ENCODE measurements at regions not wholly inside any gene's neighbourhood (a gene's known extent, or its start where the extent isn't known, plus 50 kb on each side); places are given as distances from the start of the nearest gene placed in this dataset.

GRCh38 chr5:53275666-53276065, 166.1 kb upstream of the MOCS2 start:
- H3K4me3 ChIP-seq (ENCODE audit: low read depth, low read length) = no peak overlapping the region
- no peaks in the 10 kb centered on the region for H3K36me3 ChIP-seq (ENCODE audit: control insufficient read depth in 1 of 2, insufficient read depth in 2 of 2, low read length in 2 of 2)
- no peak for DNase-seq
- no peaks in the 10 kb centered on the region for H3K4me1 ChIP-seq (ENCODE audit: control insufficient read depth in 1 of 2, insufficient read depth in 2 of 2, low read length in 2 of 2)
- H2AK5ac ChIP-seq (ENCODE audit: low read length) = no peak overlapping the region
- H4K12ac ChIP-seq (ENCODE audit: low read depth, low read length) = no peak overlapping the region
- H2BK5ac ChIP-seq (ENCODE audit: low read depth, low read length, poor library complexity) = no peak overlapping the region
- H3K18ac ChIP-seq (ENCODE audit: low read length) = no peak overlapping the region
- H2BK120ac ChIP-seq (ENCODE audit: insufficient read depth, low read length, poor library complexity) = no peak overlapping the region
- H3K23ac ChIP-seq (ENCODE audit: low read length) = no peak overlapping the region
- no peaks in the 10 kb centered on the region for H3K27me3 ChIP-seq (ENCODE audit: insufficient read depth, low read length)
- no peak overlapping the region for H4K91ac ChIP-seq (ENCODE audit: low read depth, low read length)
- H3K79me1 ChIP-seq (ENCODE audit: low read length) = no peaks in the 10 kb centered on the region
- H3K4me2 ChIP-seq (ENCODE audit: low read length) = no peak overlapping the region
- H2AFZ ChIP-seq (ENCODE audit: insufficient read depth, low read length, poor library complexity) = no peak overlapping the region
- H3K27ac ChIP-seq (ENCODE audit: low read depth, low read length) = no peak overlapping the region
- no peak overlapping the region for H3K4ac ChIP-seq (ENCODE audit: low read depth, low read length)
- WGBS (ENCODE audit: extremely low coverage, insufficient coverage, insufficient read length) = no CpG with 5 or more reads among the region's 1 CpG
- H2BK12ac ChIP-seq (ENCODE audit: low read length) = no peak overlapping the region
- H3K9ac ChIP-seq (ENCODE audit: low read length) = no peak overlapping the region
- H3K9me3 ChIP-seq (ENCODE audit: insufficient read depth, low read depth, low read length) = no peaks in the 10 kb centered on the region
- H3K14ac ChIP-seq (ENCODE audit: low read length) = no peak overlapping the region
- H4K8ac ChIP-seq (ENCODE audit: low read depth, low read length) = no peak overlapping the region
- no peaks in the 10 kb centered on the region for H3K79me2 ChIP-seq (ENCODE audit: control insufficient read depth, insufficient read depth, low read length, poor library complexity)

- H3K27ac ChIP-seq (ENCODE audit: low read depth, low read length) = no peak overlapping the region
- H3K14ac ChIP-seq (ENCODE audit: low read length) = no peak overlapping the region
- H3K23ac ChIP-seq (ENCODE audit: low read length) = no peak overlapping the region
- H4K91ac ChIP-seq (ENCODE audit: low read depth, low read length) = no peak overlapping the region
- H2AFZ ChIP-seq (ENCODE audit: insufficient read depth, low read length, poor library complexity) = no peak overlapping the region
- H3K4me1 ChIP-seq (ENCODE audit: control insufficient read depth in 1 of 2, insufficient read depth in 2 of 2, low read length in 2 of 2) = no peaks in the 10 kb centered on the region
- no peak overlapping the region for H3K18ac ChIP-seq (ENCODE audit: low read length)
- no peak overlapping the region for H4K8ac ChIP-seq (ENCODE audit: low read depth, low read length)
- no peak overlapping the region for H3K9ac ChIP-seq (ENCODE audit: low read length)
- no peak overlapping the region for H3K4me3 ChIP-seq (ENCODE audit: low read depth, low read length)
- no CpG with 5 or more reads among the region's 3 CpGs for WGBS (ENCODE audit: extremely low coverage, insufficient coverage, insufficient read length)
- H3K36me3 ChIP-seq (ENCODE audit: control insufficient read depth in 1 of 2, insufficient read depth in 2 of 2, low read length in 2 of 2) = no peaks in the 10 kb centered on the region
- no peak overlapping the region for H3K4me2 ChIP-seq (ENCODE audit: low read length)
- no peak overlapping the region for H3K4ac ChIP-seq (ENCODE audit: low read depth, low read length)
- no peaks in the 10 kb centered on the region for H3K79me1 ChIP-seq (ENCODE audit: low read length)
- no peaks in the 10 kb centered on the region for H3K27me3 ChIP-seq (ENCODE audit: insufficient read depth, low read length)
- H2BK5ac ChIP-seq (ENCODE audit: low read depth, low read length, poor library complexity) = no peak overlapping the region
- H4K12ac ChIP-seq (ENCODE audit: low read depth, low read length) = no peak overlapping the region
- no peak overlapping the region for H2BK120ac ChIP-seq (ENCODE audit: insufficient read depth, low read length, poor library complexity)
- H3K9me3 ChIP-seq (ENCODE audit: insufficient read depth, low read depth, low read length) = no peaks in the 10 kb centered on the region
- H2BK12ac ChIP-seq (ENCODE audit: low read length) = no peak overlapping the region
- H2AK5ac ChIP-seq (ENCODE audit: low read length) = no peak overlapping the region
- DNase-seq = no peak
- no peaks in the 10 kb centered on the region for H3K79me2 ChIP-seq (ENCODE audit: control insufficient read depth, insufficient read depth, low read length, poor library complexity)
Measured at GRCh38 chr5:53276825-53277224, 167.3 kb upstream of the MOCS2 start.

GRCh38 chr5:53277491-53277890, 167.9 kb upstream of the MOCS2 start:
- no peak overlapping the region for H3K18ac ChIP-seq (ENCODE audit: low read length)
- no peak overlapping the region for H3K9ac ChIP-seq (ENCODE audit: low read length)
- no peak overlapping the region for H3K14ac ChIP-seq (ENCODE audit: low read length)
- no peaks in the 10 kb centered on the region for H3K27me3 ChIP-seq (ENCODE audit: insufficient read depth, low read length)
- H3K4ac ChIP-seq (ENCODE audit: low read depth, low read length) = no peak overlapping the region
- no peaks in the 10 kb centered on the region for H3K9me3 ChIP-seq (ENCODE audit: insufficient read depth, low read depth, low read length)
- H3K27ac ChIP-seq (ENCODE audit: low read depth, low read length) = no peak overlapping the region
- no peaks in the 10 kb centered on the region for H3K4me1 ChIP-seq (ENCODE audit: control insufficient read depth in 1 of 2, insufficient read depth in 2 of 2, low read length in 2 of 2)
- no peak overlapping the region for H4K91ac ChIP-seq (ENCODE audit: low read depth, low read length)
- no peak overlapping the region for H4K8ac ChIP-seq (ENCODE audit: low read depth, low read length)
- no peaks in the 10 kb centered on the region for H3K79me2 ChIP-seq (ENCODE audit: control insufficient read depth, insufficient read depth, low read length, poor library complexity)
- no peak overlapping the region for H2BK5ac ChIP-seq (ENCODE audit: low read depth, low read length, poor library complexity)
- H2AFZ ChIP-seq (ENCODE audit: insufficient read depth, low read length, poor library complexity) = no peak overlapping the region
- H3K36me3 ChIP-seq (ENCODE audit: control insufficient read depth in 1 of 2, insufficient read depth in 2 of 2, low read length in 2 of 2) = no peaks in the 10 kb centered on the region
- no CpG with 5 or more reads among the region's 1 CpG for WGBS (ENCODE audit: extremely low coverage, insufficient coverage, insufficient read length)
- no peak overlapping the region for H2AK5ac ChIP-seq (ENCODE audit: low read length)
- no peak overlapping the region for H4K12ac ChIP-seq (ENCODE audit: low read depth, low read length)
- DNase-seq = no peak
- H2BK12ac ChIP-seq (ENCODE audit: low read length) = no peak overlapping the region
- H3K4me3 ChIP-seq (ENCODE audit: low read depth, low read length) = no peak overlapping the region
- no peak overlapping the region for H3K4me2 ChIP-seq (ENCODE audit: low read length)
- no peaks in the 10 kb centered on the region for H3K79me1 ChIP-seq (ENCODE audit: low read length)
- no peak overlapping the region for H3K23ac ChIP-seq (ENCODE audit: low read length)
- no peak overlapping the region for H2BK120ac ChIP-seq (ENCODE audit: insufficient read depth, low read length, poor library complexity)

DNA sequence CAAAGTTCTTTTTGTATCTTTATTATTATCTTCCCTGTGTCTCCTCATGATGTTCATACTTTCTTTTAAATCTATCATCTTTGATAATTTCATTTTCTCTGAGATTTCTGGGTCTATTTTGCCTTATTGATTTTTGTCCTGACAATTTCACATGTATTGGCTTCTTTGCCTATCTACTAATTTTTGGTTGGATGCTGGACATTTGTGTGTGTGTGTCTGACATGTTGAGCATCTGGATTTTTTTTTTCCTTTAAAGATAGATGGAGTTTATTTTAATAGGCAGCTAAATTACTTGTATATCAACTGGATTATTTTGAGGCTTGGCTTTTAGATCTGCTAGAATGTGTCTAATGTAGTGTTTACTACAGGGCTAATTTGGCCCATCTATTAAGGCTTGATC, 178.0 kb upstream of the MOCS2 start:
- Histone ChIP-seq H3K36me3 (ENCODE audit: control insufficient read depth in 1 of 2, insufficient read depth in 2 of 2, low read length in 2 of 2) (no peaks in the 10 kb centered on the region), H3K18ac (ENCODE audit: low read length) (no peak overlapping the region), H3K4me2 (ENCODE audit: low read length) (no peak overlapping the region), H2AK5ac (ENCODE audit: low read length) (no peak overlapping the region), H3K9ac (ENCODE audit: low read length) (no peak overlapping the region), H2BK12ac (ENCODE audit: low read length) (no peak overlapping the region), H3K27ac (ENCODE audit: low read depth, low read length) (no peak overlapping the region), H2BK120ac (ENCODE audit: insufficient read depth, low read length, poor library complexity) (no peak overlapping the region), H3K79me1 (ENCODE audit: low read length) (no peaks in the 10 kb centered on the region), H3K27me3 (ENCODE audit: insufficient read depth, low read length) (no peaks in the 10 kb centered on the region), H3K23ac (ENCODE audit: low read length) (no peak overlapping the region), H4K91ac (ENCODE audit: low read depth, low read length) (no peak overlapping the region), H3K79me2 (ENCODE audit: control insufficient read depth, insufficient read depth, low read length, poor library complexity) (no peaks in the 10 kb centered on the region), H2AFZ (ENCODE audit: insufficient read depth, low read length, poor library complexity) (no peak overlapping the region), H4K8ac (ENCODE audit: low read depth, low read length) (no peak overlapping the region), H3K9me3 (ENCODE audit: insufficient read depth, low read depth, low read length) (no peaks in the 10 kb centered on the region), H3K14ac (ENCODE audit: low read length) (no peak overlapping the region), H3K4me3 (ENCODE audit: low read depth, low read length) (no peak overlapping the region), H4K12ac (ENCODE audit: low read depth, low read length) (no peak overlapping the region), H2BK5ac (ENCODE audit: low read depth, low read length, poor library complexity) (no peak overlapping the region), H3K4ac (ENCODE audit: low read depth, low read length) (no peak overlapping the region), H3K4me1 (ENCODE audit: control insufficient read depth in 1 of 2, insufficient read depth in 2 of 2, low read length in 2 of 2) (no peaks in the 10 kb centered on the region)
- DNase-seq = no peak

DNA sequence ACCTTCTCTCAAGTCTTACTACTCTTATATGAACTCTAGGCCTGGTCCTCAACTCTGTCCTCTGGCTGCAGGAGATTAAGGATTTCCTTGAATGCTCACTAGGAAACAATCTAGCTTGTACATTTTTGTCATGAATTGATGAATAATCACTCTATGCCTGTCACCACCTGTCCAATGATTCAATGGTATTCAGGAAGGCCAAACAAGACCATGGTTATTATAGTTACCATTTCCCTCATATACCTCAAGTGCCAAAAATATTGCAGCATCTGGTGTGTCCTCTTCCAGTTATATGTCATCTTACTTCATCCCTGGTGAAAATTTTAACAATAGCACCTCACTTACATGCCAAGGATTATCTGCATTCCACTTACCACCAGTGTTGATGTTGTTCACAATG, 179.0 kb upstream of the MOCS2 start:
- peak in 1 of 2 donors; percentile 39 for DNase-seq
- no peaks in the 10 kb centered on the region for H3K27me3 ChIP-seq (ENCODE audit: insufficient read depth, low read length)
- no peak overlapping the region for H3K14ac ChIP-seq (ENCODE audit: low read length)
- H3K9ac ChIP-seq (ENCODE audit: low read length) = no peak overlapping the region
- no peak overlapping the region for H2BK5ac ChIP-seq (ENCODE audit: low read depth, low read length, poor library complexity)
- no peak overlapping the region for H2BK12ac ChIP-seq (ENCODE audit: low read length)
- H3K9me3 ChIP-seq (ENCODE audit: insufficient read depth, low read depth, low read length) = no peaks in the 10 kb centered on the region
- no peak overlapping the region for H3K4ac ChIP-seq (ENCODE audit: low read depth, low read length)
- H3K23ac ChIP-seq (ENCODE audit: low read length) = no peak overlapping the region
- H3K79me1 ChIP-seq (ENCODE audit: low read length) = no peaks in the 10 kb centered on the region
- no peaks in the 10 kb centered on the region for H3K36me3 ChIP-seq (ENCODE audit: control insufficient read depth in 1 of 2, insufficient read depth in 2 of 2, low read length in 2 of 2)
- H2AK5ac ChIP-seq (ENCODE audit: low read length) = no peak overlapping the region
- H4K12ac ChIP-seq (ENCODE audit: low read depth, low read length) = no peak overlapping the region
- no peak overlapping the region for H3K18ac ChIP-seq (ENCODE audit: low read length)
- H3K4me2 ChIP-seq (ENCODE audit: low read length) = no peak overlapping the region
- no peaks in the 10 kb centered on the region for H3K4me1 ChIP-seq (ENCODE audit: control insufficient read depth in 1 of 2, insufficient read depth in 2 of 2, low read length in 2 of 2)
- no peak overlapping the region for H2BK120ac ChIP-seq (ENCODE audit: insufficient read depth, low read length, poor library complexity)
- no peaks in the 10 kb centered on the region for H3K79me2 ChIP-seq (ENCODE audit: control insufficient read depth, insufficient read depth, low read length, poor library complexity)
- no peak overlapping the region for H4K91ac ChIP-seq (ENCODE audit: low read depth, low read length)
- H3K4me3 ChIP-seq (ENCODE audit: low read depth, low read length) = no peak overlapping the region
- H2AFZ ChIP-seq (ENCODE audit: insufficient read depth, low read length, poor library complexity) = no peak overlapping the region
- no peak overlapping the region for H3K27ac ChIP-seq (ENCODE audit: low read depth, low read length)
- H4K8ac ChIP-seq (ENCODE audit: low read depth, low read length) = no peak overlapping the region

All from trophoblast cell (in vitro differentiated cells and primary cell).